ENCODE measurements at regions not wholly inside any gene's neighbourhood (a gene's known extent, or its start where the extent isn't known, plus 50 kb on each side); places are given as distances from the start of the nearest gene placed in this dataset.
"Not testable (repeated sequence)": the region's sequence is repeated elsewhere in the genome, so short reads cannot be mapped to it uniquely, and the experiment has no call there.

- not testable (repeated sequence) for H3K4me1 ChIP-seq (ENCODE audit: control insufficient read depth, insufficient read depth, low read length); H3K9ac ChIP-seq (ENCODE audit: low read length); H3K27ac ChIP-seq (ENCODE audit: low read depth, low read length); H3K36me3 ChIP-seq (ENCODE audit: control insufficient read depth, insufficient read depth, low read length); H3K4me3 ChIP-seq (ENCODE audit: low read length); H3K27me3 ChIP-seq (ENCODE audit: control insufficient read depth, insufficient read depth, low read length)
These were observed 58.1 kb upstream of the NBPF11 start for GRCh38 chr1:148210166-148210565.

- H3K27ac ChIP-seq (ENCODE audit: low read depth, low read length); H3K27me3 ChIP-seq (ENCODE audit: control insufficient read depth, insufficient read depth, low read length): not testable (repeated sequence)
These were observed 49.9 kb upstream of the NBPF11 start for GRCh38 chr1:148202013-148202412.

More at GRCh38 chr1:148202013-148202412, 49.9 kb upstream of the NBPF11 start:
- not testable (repeated sequence) for H3K4me1 ChIP-seq (ENCODE audit: control insufficient read depth, insufficient read depth, low read length); H3K36me3 ChIP-seq (ENCODE audit: control insufficient read depth, insufficient read depth, low read length); H3K9ac ChIP-seq (ENCODE audit: low read length); H3K4me3 ChIP-seq (ENCODE audit: low read length)

Data from rectal smooth muscle tissue (tissue), 1 donor.